HFF-Myc (cell line): ENCODE measurements at regions not wholly inside any gene's neighbourhood (a gene's known extent, or its start where the extent isn't known, plus 50 kb on each side); places are given as distances from the start of the nearest gene placed in this dataset.
"Not testable (repeated sequence)": the region's sequence is repeated elsewhere in the genome, so short reads cannot be mapped to it uniquely, and the experiment has no call there.

Experiments
- DNase-seq: peaks from one replicate; pipeline ENCODE4 v3.0.0-alpha.2; 2011; ENCODE audit warnings: low read depth; ENCODE audit errors: extremely low read depth
- H3K4me3 ChIP-seq: replicated peaks from 2 replicates; pipeline ENCODE4 v1.5.1; 2011; ENCODE audit warnings: low read depth, mild to moderate bottlenecking, control low read depth, low read length
- CTCF ChIP-seq: IDR thresholded peaks from 2 replicates; pipeline ENCODE4 v1.5.1; 2012; ENCODE audit warnings: mild to moderate bottlenecking, low read depth, low read length, control low read depth; ENCODE audit errors: missing control alignments

DNA sequence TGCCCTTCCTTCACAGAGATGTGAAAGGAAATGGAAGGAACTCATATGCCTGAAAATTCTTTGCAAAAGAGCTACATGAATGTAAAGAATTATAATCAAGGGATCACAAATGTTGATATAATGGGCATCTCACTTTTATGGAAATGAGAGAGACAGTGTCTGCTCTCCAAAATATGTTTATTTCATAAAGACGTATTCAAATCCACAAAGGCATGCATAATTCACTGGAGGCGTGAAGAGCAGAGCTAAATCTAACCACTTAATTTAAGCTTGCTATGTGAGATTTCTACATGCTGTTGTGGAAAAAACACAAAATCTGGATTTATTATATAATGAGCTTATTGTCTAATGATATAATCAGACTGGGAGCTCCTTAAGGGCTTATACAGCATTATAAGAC, 469.1 kb downstream of the RAP2B start:
- DNase-seq: no peak
- no peak for TF ChIP-seq CTCF

DNA sequence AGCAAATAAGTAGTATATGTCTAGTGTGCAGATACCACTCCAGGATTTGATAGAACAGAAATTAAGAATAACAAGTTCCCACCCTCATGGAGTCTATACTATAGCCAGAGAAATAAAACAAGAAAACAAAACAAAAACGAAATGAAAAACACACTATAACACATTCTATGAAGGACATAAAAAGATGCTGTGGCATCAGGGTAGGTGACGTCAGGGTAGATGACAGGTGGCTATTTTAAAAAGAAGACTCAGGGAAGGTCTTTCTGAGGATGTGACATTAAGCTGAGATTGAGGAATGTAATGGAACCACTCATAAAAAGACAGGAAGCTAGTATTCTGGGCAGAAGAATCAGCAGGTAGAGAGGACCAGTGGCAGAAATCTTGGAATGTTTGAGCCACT, 469.6 kb downstream of the RAP2B start:
- no peak overlapping the region for H3K4me3 ChIP-seq
- no peak for TF ChIP-seq CTCF
- DNase-seq: no peak

More for the DNA sequence above, 469.1 kb downstream of the RAP2B start:
- H3K4me3 ChIP-seq: no peak overlapping the region

DNA sequence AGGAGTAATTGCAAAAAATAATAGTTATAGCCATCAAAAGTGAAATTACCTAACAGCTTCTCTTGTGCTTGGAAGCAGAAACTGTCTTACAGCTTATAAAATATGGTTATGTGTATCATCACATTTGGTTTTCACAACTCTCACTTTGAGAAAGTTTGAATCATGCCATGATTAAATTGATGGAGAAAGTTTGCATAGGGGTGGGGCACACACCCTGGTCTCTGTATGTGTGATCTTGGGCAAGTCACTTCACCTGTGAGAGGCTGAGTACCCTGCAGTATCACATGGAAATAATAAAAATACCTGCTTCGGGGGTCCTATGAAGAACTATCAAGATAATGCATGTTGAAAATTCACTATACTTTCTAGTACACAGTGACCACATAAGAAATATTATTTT, 471.4 kb downstream of the RAP2B start:
- TF ChIP-seq CTCF: no peak
- no peak overlapping the region for H3K4me3 ChIP-seq
- DNase-seq: no peak

DNA sequence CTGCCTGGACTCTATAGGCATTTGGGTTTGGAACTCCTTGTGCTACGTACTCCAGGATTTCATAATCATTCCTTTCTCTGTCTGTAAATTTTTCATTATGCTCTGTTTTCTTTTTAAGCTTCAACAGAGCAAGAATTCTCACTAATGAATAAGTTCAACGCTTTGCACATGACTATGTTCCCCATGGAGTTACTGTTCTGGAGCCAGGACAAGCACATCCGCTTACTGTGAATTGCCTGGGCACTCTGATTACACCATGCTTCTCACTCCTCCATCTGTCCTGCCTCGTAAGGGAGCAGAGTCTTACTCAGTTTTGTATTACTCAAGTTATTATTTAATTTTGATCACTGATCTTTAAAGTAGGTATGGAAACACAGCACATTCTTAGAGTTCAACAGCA, 472.7 kb downstream of the RAP2B start:
- no peak for DNase-seq
- no peak overlapping the region for H3K4me3 ChIP-seq
- TF ChIP-seq CTCF: no peak

- TF ChIP-seq CTCF: no peak
- no peak overlapping the region for H3K4me3 ChIP-seq
- DNase-seq: no peak
Observed at GRCh38 chr3:153639631-153640030, 477.6 kb downstream of the RAP2B start.

DNA sequence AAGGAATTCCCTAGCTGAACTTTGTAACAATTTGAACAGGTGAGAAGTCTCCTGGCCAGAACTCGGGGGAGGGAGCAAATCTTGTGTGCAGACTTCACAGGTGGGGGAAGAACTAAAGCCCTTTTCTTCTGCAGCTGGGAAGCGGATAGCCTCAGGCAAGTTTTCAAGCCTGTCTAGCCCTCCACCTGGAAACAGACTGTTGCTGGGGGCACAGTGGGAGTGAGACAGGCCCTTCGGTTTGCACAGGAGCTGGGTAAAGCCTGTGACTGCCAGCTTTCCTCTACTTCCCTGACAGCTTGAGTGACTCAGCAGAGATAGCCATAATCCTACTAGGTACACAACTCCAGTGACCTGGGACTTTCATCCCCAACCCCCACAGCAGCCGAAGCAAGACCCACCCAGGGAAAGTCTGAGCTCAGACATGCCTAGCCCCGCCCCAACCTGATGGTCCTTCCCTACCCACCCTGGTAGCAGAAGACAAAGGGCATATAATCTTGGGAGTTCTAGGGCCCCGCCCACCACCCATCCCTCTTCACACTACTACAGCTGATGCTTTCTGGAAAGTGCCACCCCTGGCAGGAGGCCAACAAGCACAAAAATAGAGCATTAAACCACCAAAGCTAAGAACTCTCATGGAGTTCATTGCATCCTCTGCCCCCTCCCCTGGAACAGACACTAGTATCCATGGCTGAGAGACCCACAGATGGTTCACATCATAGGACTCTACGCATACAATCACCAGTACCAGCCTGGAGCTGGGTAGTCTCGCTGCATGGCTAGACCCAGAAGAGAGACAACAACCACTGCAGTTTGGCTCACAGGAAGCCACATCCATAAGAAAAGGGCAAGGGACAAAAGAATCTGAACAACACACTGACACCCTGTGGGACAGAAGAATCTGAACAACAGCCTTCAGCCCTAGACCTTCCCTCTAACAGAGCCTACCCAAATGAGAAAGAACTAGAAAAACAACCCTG, 479.0 kb downstream of the RAP2B start:
- no peak overlapping the region for H3K4me3 ChIP-seq
- no peak for DNase-seq
- no peak for TF ChIP-seq CTCF

DNA sequence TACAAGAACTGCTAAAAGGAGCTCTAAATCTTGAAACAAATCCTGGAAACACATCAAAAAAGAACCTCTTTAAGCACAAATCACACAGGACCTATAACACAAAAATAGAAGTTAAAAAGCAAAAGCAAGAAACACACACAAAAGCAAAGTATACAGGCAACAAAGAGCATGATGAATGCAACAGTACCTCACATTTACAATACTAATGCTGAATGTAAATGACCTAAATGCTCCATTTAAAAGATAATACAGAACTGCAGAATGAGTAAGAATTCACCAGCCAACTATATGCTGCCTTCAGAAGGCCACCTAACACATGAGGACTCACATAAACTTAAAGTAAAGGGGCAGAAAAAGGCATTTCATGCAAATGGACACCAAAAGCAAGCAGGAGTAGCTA, 478.6 kb upstream of the ARHGEF26 start:
- not testable (repeated sequence) for DNase-seq, H3K4me3 ChIP-seq

DNA sequence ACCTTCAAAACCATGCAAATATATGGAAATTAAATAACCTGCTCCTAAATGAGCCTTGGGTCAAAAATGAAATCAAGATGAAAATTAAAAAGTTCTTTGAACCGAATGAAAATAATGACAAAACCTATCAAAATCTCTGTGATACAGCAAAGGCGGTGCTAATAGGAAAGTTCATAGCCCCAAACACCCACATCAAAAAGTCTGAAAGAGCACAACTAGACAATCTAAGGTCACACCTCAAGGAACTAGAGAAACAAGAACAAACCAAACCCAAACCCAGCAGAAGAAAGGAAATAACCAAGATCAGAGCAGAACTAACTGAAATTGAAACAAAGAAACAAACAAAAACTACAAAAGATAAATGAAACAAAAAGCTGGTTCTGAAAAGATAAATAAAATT, 477.7 kb upstream of the ARHGEF26 start:
- not testable (repeated sequence) for DNase-seq, H3K4me3 ChIP-seq
